NCI-H345 (cell line): ENCODE measurements at regions not wholly inside any gene's neighbourhood (a gene's known extent, or its start where the extent isn't known, plus 50 kb on each side); places are given as distances from the start of the nearest gene placed in this dataset.

Experiments
- DNase-seq: peaks from one replicate; lab custom pipeline; 2025; lab: John Stamatoyannopoulos, UW

GRCh38 chr4:138021139-138021830 lies 220.9 kb downstream of the SLC7A11 start:
- no peak for DNase-seq

GRCh38 chr4:138014590-138015288 lies 227.4 kb downstream of the SLC7A11 start:
- no peak for DNase-seq

GRCh38 chr4:138013625-138014024 lies 228.5 kb downstream of the SLC7A11 start:
- DNase-seq = no peak

- DNase-seq = no peak
Observed at GRCh38 chr4:138010639-138011038, 231.5 kb downstream of the SLC7A11 start.

- no peak for DNase-seq
Observed at GRCh38 chr4:138007572-138007971, 234.6 kb downstream of the SLC7A11 start.

GRCh38 chr4:138005486-138005885 lies 236.7 kb downstream of the SLC7A11 start:
- no peak for DNase-seq

- DNase-seq = no peak
Observed at GRCh38 chr4:138003248-138003647, 238.9 kb downstream of the SLC7A11 start.

GRCh38 chr4:137998666-137999429 lies 243.3 kb downstream of the SLC7A11 start:
- DNase-seq = no peak

GRCh38 chr4:137997496-137997895 lies 244.7 kb downstream of the SLC7A11 start:
- DNase-seq = no peak

- no peak for DNase-seq
Observed at GRCh38 chr4:137994853-137995252, 247.3 kb downstream of the SLC7A11 start.

GRCh38 chr4:137993232-137993631 lies 248.9 kb downstream of the SLC7A11 start:
- no peak for DNase-seq

GRCh38 chr4:137981277-137981676 lies 260.9 kb downstream of the SLC7A11 start:
- no peak for DNase-seq

- no peak for DNase-seq
Observed at GRCh38 chr4:137980641-137981040, 261.5 kb downstream of the SLC7A11 start.

- no peak for DNase-seq
Observed at GRCh38 chr4:137979938-137980337, 262.2 kb downstream of the SLC7A11 start.

GRCh38 chr4:137968956-137969678 lies 273.0 kb downstream of the SLC7A11 start:
- no peak for DNase-seq

GRCh38 chr4:137967480-137968190 lies 274.5 kb downstream of the SLC7A11 start:
- DNase-seq = no peak

- DNase-seq = no peak
Observed at GRCh38 chr4:137966504-137966903, 275.6 kb downstream of the SLC7A11 start.

- DNase-seq = no peak
Observed at GRCh38 chr4:137961051-137961438, 281.1 kb downstream of the SLC7A11 start.

GRCh38 chr4:137960371-137961050 lies 281.6 kb downstream of the SLC7A11 start:
- DNase-seq = no peak

- DNase-seq = no peak
Observed at GRCh38 chr4:137957806-137958205, 284.3 kb downstream of the SLC7A11 start.

GRCh38 chr4:137956256-137956655 lies 285.9 kb downstream of the SLC7A11 start:
- no peak for DNase-seq
